Activated T-cell treated with anti-CD3 and anti-CD28 coated beads, Interleukin-2, amount 50 U/mL, for 72 hours (primary cell): ENCODE measurements at regions not wholly inside any gene's neighbourhood (a gene's known extent, or its start where the extent isn't known, plus 50 kb on each side); places are given as distances from the start of the nearest gene placed in this dataset.

ENCODE experiments used
- ATAC-seq, 2 donors: fragments of 150-1000 bp; cut with Tn5 transposase; replicated peaks in 1 of 2; 2 replicates each; pipeline ENCODE4 v1.10.0; 2021; ENCODE audit warnings: moderate library complexity in 2 of 2, mild to moderate bottlenecking in 1 of 2
- DNase-seq, 2 donors: peaks; one replicate each; pipeline ENCODE4 v3.0.0; 2021 to 2022; ENCODE audit warnings: mixed read lengths in 1 of 2
- H3K27ac Mint-ChIP-seq: one replicate; pipeline ENCODE4 v1.8.0; 2022; ENCODE audit warnings: mild to moderate bottlenecking, moderate library complexity, mixed read lengths
- H3K27me3 Mint-ChIP-seq: one replicate; pipeline ENCODE4 v1.8.0; 2022; ENCODE audit warnings: low read depth, mixed read lengths
- H3K36me3 Mint-ChIP-seq, 2 donors: one replicate each; pipeline ENCODE4 v1.8.0; 2022; ENCODE audit warnings: mixed read lengths in 2 of 2, mild to moderate bottlenecking in 1 of 2; ENCODE audit not compliant: insufficient read depth in 2 of 2
- H3K4me1 Mint-ChIP-seq: one replicate; pipeline ENCODE4 v1.8.0; 2022; ENCODE audit warnings: low read depth, mixed read lengths
- H3K4me3 Mint-ChIP-seq, 2 donors: one replicate each; pipeline ENCODE4 v1.8.0; 2022; ENCODE audit warnings: mild to moderate bottlenecking in 2 of 2, mixed read lengths in 2 of 2, moderate library complexity in 2 of 2
- H3K9me3 Mint-ChIP-seq, 2 donors: one replicate each; pipeline ENCODE4 v1.8.0; 2022; ENCODE audit warnings: mixed read lengths in 2 of 2

GRCh38 chr5:87069311-87069710 lies 198.4 kb upstream of the RASA1 start:
- Mint-ChIP-seq H3K27ac (no peak overlapping the region), H3K27me3 (no peaks in the 10 kb centered on the region), H3K4me1 (peaks cover 3% of the 10 kb centered on the region), H3K4me3 (no peak overlapping the region), H3K9me3 (no peaks in the 10 kb centered on the region), H3K36me3 (no peaks in the 10 kb centered on the region)
- no peak for DNase-seq
- no peak for ATAC-seq

- H3K36me3 Mint-ChIP-seq, result no peaks in the 10 kb centered on the region
- DNase-seq (no peak), ATAC-seq (no peak)
- H3K27me3 Mint-ChIP-seq, result no peaks in the 10 kb centered on the region
- no peak overlapping the region for H3K4me3 Mint-ChIP-seq
- H3K9me3 Mint-ChIP-seq, result no peaks in the 10 kb centered on the region
- H3K27ac Mint-ChIP-seq, result peak overlapping the region; percentile 33
- H3K4me1 Mint-ChIP-seq, result peaks cover 11% of the 10 kb centered on the region
These were observed 197.6 kb upstream of the RASA1 start for GRCh38 chr5:87069974-87070608.

GRCh38 chr5:87074072-87074471 lies 193.6 kb upstream of the RASA1 start:
- H3K4me1 Mint-ChIP-seq, result peaks cover 24% of the 10 kb centered on the region
- H3K4me3 Mint-ChIP-seq, result no peak overlapping the region
- no peak overlapping the region for H3K27ac Mint-ChIP-seq
- H3K9me3 Mint-ChIP-seq, result no peaks in the 10 kb centered on the region
- DNase-seq (no peak), ATAC-seq (no peak)
- no peaks in the 10 kb centered on the region for H3K36me3 Mint-ChIP-seq
- no peaks in the 10 kb centered on the region for H3K27me3 Mint-ChIP-seq

- no peaks in the 10 kb centered on the region for H3K36me3 Mint-ChIP-seq
- peaks cover 33% of the 10 kb centered on the region for H3K4me1 Mint-ChIP-seq
- peak overlapping the region in 1 of 2 donors; percentile 23 for H3K4me3 Mint-ChIP-seq
- H3K9me3 Mint-ChIP-seq, result no peaks in the 10 kb centered on the region
- H3K27me3 Mint-ChIP-seq, result no peaks in the 10 kb centered on the region
- peak; percentile 62 to 82 for ATAC-seq
- peak overlapping the region; percentile 39 for H3K27ac Mint-ChIP-seq
- peak; percentile 3 to 27 for DNase-seq
These were observed 192.6 kb upstream of the RASA1 start for GRCh38 chr5:87074934-87075541.

GRCh38 chr5:87076411-87076810 lies 191.3 kb upstream of the RASA1 start:
- Mint-ChIP-seq H3K4me1 (peaks cover 38% of the 10 kb centered on the region), H3K36me3 (no peaks in the 10 kb centered on the region), H3K9me3 (no peaks in the 10 kb centered on the region), H3K4me3 (no peak overlapping the region), H3K27me3 (no peaks in the 10 kb centered on the region), H3K27ac (no peak overlapping the region)
- DNase-seq (no peak), ATAC-seq (no peak)

- ATAC-seq (peak; percentile 60 to 63), DNase-seq (no peak)
- H3K36me3 Mint-ChIP-seq, result no peaks in the 10 kb centered on the region
- H3K4me3 Mint-ChIP-seq, result no peak overlapping the region
- H3K9me3 Mint-ChIP-seq, result no peaks in the 10 kb centered on the region
- no peaks in the 10 kb centered on the region for H3K27me3 Mint-ChIP-seq
- no peak overlapping the region for H3K27ac Mint-ChIP-seq
- H3K4me1 Mint-ChIP-seq, result peaks cover 43% of the 10 kb centered on the region
These were observed 190.8 kb upstream of the RASA1 start for GRCh38 chr5:87076931-87077330.

GRCh38 chr5:87079219-87079618 lies 188.5 kb upstream of the RASA1 start:
- no peak overlapping the region for H3K27ac Mint-ChIP-seq
- H3K4me3 Mint-ChIP-seq, result no peak overlapping the region
- ATAC-seq, result no peak
- H3K27me3 Mint-ChIP-seq, result no peaks in the 10 kb centered on the region
- H3K36me3 Mint-ChIP-seq, result peaks cover 0 to 2% of the 10 kb centered on the region in 2 donors
- H3K9me3 Mint-ChIP-seq, result no peaks in the 10 kb centered on the region
- DNase-seq, result no peak
- H3K4me1 Mint-ChIP-seq, result peaks cover 49% of the 10 kb centered on the region

GRCh38 chr5:87081016-87081415 lies 186.7 kb upstream of the RASA1 start:
- H3K4me3 Mint-ChIP-seq, result peak overlapping the region; percentile 62 to 92
- no peaks in the 10 kb centered on the region for H3K27me3 Mint-ChIP-seq
- peak overlapping the region; percentile 95 for H3K27ac Mint-ChIP-seq
- peaks cover 2 to 5% of the 10 kb centered on the region in 2 donors for H3K36me3 Mint-ChIP-seq
- ATAC-seq (no peak), DNase-seq (no peak)
- H3K9me3 Mint-ChIP-seq, result peaks cover 2% of the 10 kb centered on the region in 2 donors
- H3K4me1 Mint-ChIP-seq, result peaks cover 37% of the 10 kb centered on the region

- Mint-ChIP-seq H3K4me3 (peak overlapping the region; percentile 62 to 92), H3K4me1 (peaks cover 37% of the 10 kb centered on the region), H3K36me3 (peaks cover 2 to 6% of the 10 kb centered on the region in 2 donors), H3K27ac (peak overlapping the region; percentile 95), H3K27me3 (no peaks in the 10 kb centered on the region), H3K9me3 (peaks cover 2 to 6% of the 10 kb centered on the region in 2 donors)
- DNase-seq (peak; percentile 3 to 19), ATAC-seq (peak in 1 of 2 donors; percentile 44)
These were observed 185.9 kb upstream of the RASA1 start for GRCh38 chr5:87081511-87082372.

GRCh38 chr5:87094347-87094746 lies 173.3 kb upstream of the RASA1 start:
- no peaks in the 10 kb centered on the region for H3K27me3 Mint-ChIP-seq
- H3K9me3 Mint-ChIP-seq, result peaks cover 2 to 3% of the 10 kb centered on the region in 2 donors
- no peak overlapping the region for H3K4me3 Mint-ChIP-seq
- ATAC-seq (no peak), DNase-seq (no peak)
- H3K27ac Mint-ChIP-seq, result no peak overlapping the region
- H3K4me1 Mint-ChIP-seq, result peaks cover 13% of the 10 kb centered on the region
- H3K36me3 Mint-ChIP-seq, result peaks cover under 1 to 2% of the 10 kb centered on the region in 2 donors

GRCh38 chr5:87094833-87095232 lies 172.8 kb upstream of the RASA1 start:
- DNase-seq, result no peak
- H3K4me1 Mint-ChIP-seq, result peaks cover 13% of the 10 kb centered on the region
- no peak for ATAC-seq
- no peak overlapping the region for H3K27ac Mint-ChIP-seq
- H3K4me3 Mint-ChIP-seq, result no peak overlapping the region
- H3K27me3 Mint-ChIP-seq, result no peaks in the 10 kb centered on the region
- no peaks in the 10 kb centered on the region for H3K36me3 Mint-ChIP-seq
- H3K9me3 Mint-ChIP-seq, result peaks cover 0 to 2% of the 10 kb centered on the region in 2 donors

GRCh38 chr5:87095787-87096186 lies 171.9 kb upstream of the RASA1 start:
- Mint-ChIP-seq H3K4me3 (no peak overlapping the region), H3K4me1 (peaks cover 13% of the 10 kb centered on the region), H3K27ac (no peak overlapping the region), H3K36me3 (no peaks in the 10 kb centered on the region), H3K27me3 (no peaks in the 10 kb centered on the region), H3K9me3 (peaks cover 0 to 2% of the 10 kb centered on the region in 2 donors)
- DNase-seq, result no peak
- no peak for ATAC-seq

GRCh38 chr5:87097664-87098063 lies 170.0 kb upstream of the RASA1 start:
- DNase-seq, result no peak
- Mint-ChIP-seq H3K4me1 (peaks cover 23% of the 10 kb centered on the region), H3K27ac (no peak overlapping the region), H3K36me3 (no peaks in the 10 kb centered on the region), H3K9me3 (peaks cover 0 to 2% of the 10 kb centered on the region in 2 donors), H3K27me3 (no peaks in the 10 kb centered on the region), H3K4me3 (no peak overlapping the region)
- ATAC-seq, result no peak
